ENCODE measurements at regions not wholly inside any gene's neighbourhood (a gene's known extent, or its start where the extent isn't known, plus 50 kb on each side); places are given as distances from the start of the nearest gene placed in this dataset.

DNA sequence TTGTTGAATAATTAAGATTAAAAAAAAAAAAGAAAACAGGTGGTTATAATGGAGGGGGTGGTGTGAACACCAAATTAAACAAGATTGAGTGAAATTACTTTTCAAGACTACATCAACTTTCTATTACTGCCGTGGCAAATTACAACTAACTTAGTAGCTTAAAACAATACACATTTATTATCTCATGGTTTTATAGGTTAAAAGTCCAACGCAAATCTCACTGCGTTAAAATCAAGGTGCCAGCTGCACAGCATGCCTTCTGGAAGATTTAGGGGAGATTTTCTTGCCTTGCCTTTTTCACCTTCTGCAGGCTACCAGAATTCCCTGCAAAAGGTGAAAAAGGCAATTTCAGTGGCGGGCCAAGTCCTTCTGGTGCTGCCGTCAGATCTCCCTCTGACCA, 58.5 kb downstream of the ATXN3L start:
- Histone ChIP-seq H3K27ac (ENCODE audit: low read depth, low read length) (no peak overlapping the region), H3K4me3 (ENCODE audit: insufficient read depth, low read length) (no peak overlapping the region), H3K4me1 (ENCODE audit: insufficient read depth, low read length) (no peaks in the 10 kb centered on the region)

DNA sequence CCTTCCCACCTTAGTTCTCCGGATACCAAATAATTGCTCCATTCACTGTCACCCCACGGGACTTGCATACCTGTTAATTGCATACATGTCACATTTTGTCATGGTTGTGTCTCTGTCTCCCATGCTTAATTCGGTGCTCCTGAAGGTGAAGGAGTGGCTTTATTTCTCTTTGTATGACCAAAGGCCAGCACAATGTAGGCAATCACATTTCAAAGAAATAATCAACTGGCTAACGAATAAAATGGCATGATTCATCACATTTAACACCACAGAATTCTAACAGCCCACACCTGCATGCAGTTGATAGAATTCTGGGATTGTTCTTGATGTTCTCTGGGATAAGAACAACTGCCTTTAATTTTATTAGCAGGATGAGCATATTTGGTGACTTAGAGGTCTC, 59.3 kb downstream of the ATXN3L start:
- TF ChIP-seq, protein P1, sequence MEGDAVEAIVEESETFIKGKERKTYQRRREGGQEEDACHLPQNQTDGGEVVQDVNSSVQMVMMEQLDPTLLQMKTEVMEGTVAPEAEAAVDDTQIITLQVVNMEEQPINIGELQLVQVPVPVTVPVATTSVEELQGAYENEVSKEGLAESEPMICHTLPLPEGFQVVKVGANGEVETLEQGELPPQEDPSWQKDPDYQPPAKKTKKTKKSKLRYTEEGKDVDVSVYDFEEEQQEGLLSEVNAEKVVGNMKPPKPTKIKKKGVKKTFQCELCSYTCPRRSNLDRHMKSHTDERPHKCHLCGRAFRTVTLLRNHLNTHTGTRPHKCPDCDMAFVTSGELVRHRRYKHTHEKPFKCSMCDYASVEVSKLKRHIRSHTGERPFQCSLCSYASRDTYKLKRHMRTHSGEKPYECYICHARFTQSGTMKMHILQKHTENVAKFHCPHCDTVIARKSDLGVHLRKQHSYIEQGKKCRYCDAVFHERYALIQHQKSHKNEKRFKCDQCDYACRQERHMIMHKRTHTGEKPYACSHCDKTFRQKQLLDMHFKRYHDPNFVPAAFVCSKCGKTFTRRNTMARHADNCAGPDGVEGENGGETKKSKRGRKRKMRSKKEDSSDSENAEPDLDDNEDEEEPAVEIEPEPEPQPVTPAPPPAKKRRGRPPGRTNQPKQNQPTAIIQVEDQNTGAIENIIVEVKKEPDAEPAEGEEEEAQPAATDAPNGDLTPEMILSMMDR (IDR thresholded peaks at IDR 0.05; ENCODE audit: extremely low read depth, low read depth, low read length): no peak
- no peaks in the 10 kb centered on the region for H4K20me1 ChIP-seq (ENCODE audit: insufficient read depth, low read length)

More for the DNA sequence above, 58.5 kb downstream of the ATXN3L start:
- H3K79me2 ChIP-seq (ENCODE audit: insufficient read depth, low read length): no peaks in the 10 kb centered on the region
- no peaks in the 10 kb centered on the region for H3K36me3 ChIP-seq (ENCODE audit: insufficient read depth, low read length)
- TF ChIP-seq, protein P1 (IDR thresholded peaks at IDR 0.05; ENCODE audit: extremely low read depth, low read depth, low read length): no peak
- H3K27me3 ChIP-seq (ENCODE audit: insufficient read depth, low read length): peaks cover 3% of the 10 kb centered on the region
- no peak for DNase-seq (ENCODE audit: insufficient read length, low spot score, missing footprints)
- no peak overlapping the region for H2AFZ ChIP-seq (ENCODE audit: low read length)
- no peaks in the 10 kb centered on the region for H4K20me1 ChIP-seq (ENCODE audit: insufficient read depth, low read length)
- H3K9me3 ChIP-seq (ENCODE audit: low read depth, low read length): no peaks in the 10 kb centered on the region
- H3K4me2 ChIP-seq (ENCODE audit: insufficient read depth, low read length): no peak overlapping the region

DNA sequence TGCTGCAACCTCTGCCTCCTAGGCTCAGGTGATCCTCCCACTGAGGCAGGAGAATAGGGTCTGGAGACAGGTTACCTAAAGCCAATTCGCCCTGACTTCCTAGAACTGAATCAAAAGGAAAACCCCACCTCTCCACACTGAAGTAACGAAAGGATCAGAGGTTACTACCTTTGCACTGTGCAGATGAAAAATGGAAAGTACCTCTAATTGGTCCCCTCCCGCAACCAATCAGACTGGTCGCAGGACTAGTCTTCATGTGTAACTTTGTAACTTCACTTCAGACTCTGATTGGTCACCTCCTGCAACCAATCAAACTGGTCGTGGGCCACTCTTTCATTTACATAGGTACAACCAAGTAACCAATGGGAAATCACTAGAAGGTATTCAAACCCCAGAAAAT, 61.1 kb downstream of the ATXN3L start:
- no peaks in the 10 kb centered on the region for H4K20me1 ChIP-seq (ENCODE audit: insufficient read depth, low read length)
- H3K4me1 ChIP-seq (ENCODE audit: insufficient read depth, low read length): no peaks in the 10 kb centered on the region
- H3K27me3 ChIP-seq (ENCODE audit: insufficient read depth, low read length): peaks cover 3% of the 10 kb centered on the region
- no peaks in the 10 kb centered on the region for H3K79me2 ChIP-seq (ENCODE audit: insufficient read depth, low read length)
- H3K4me2 ChIP-seq (ENCODE audit: insufficient read depth, low read length): no peak overlapping the region
- no peaks in the 10 kb centered on the region for H3K36me3 ChIP-seq (ENCODE audit: insufficient read depth, low read length)
- no peak overlapping the region for H2AFZ ChIP-seq (ENCODE audit: low read length)
- no peak overlapping the region for H3K27ac ChIP-seq (ENCODE audit: low read depth, low read length)
- DNase-seq (ENCODE audit: insufficient read length, low spot score, missing footprints): no peak
- H3K9me3 ChIP-seq (ENCODE audit: low read depth, low read length): no peaks in the 10 kb centered on the region
- no peak overlapping the region for H3K4me3 ChIP-seq (ENCODE audit: insufficient read depth, low read length)
- TF ChIP-seq, protein P1 (IDR thresholded peaks at IDR 0.05; ENCODE audit: extremely low read depth, low read depth, low read length): no peak

More for the DNA sequence above, 59.3 kb downstream of the ATXN3L start:
- no peaks in the 10 kb centered on the region for H3K4me1 ChIP-seq (ENCODE audit: insufficient read depth, low read length)
- no peak for DNase-seq (ENCODE audit: insufficient read length, low spot score, missing footprints)
- H3K27me3 ChIP-seq (ENCODE audit: insufficient read depth, low read length): peaks cover 3% of the 10 kb centered on the region
- no peak overlapping the region for H3K4me2 ChIP-seq (ENCODE audit: insufficient read depth, low read length)
- H3K4me3 ChIP-seq (ENCODE audit: insufficient read depth, low read length): no peak overlapping the region
- H3K9me3 ChIP-seq (ENCODE audit: low read depth, low read length): no peaks in the 10 kb centered on the region
- no peaks in the 10 kb centered on the region for H3K79me2 ChIP-seq (ENCODE audit: insufficient read depth, low read length)
- no peak overlapping the region for H2AFZ ChIP-seq (ENCODE audit: low read length)
- H3K36me3 ChIP-seq (ENCODE audit: insufficient read depth, low read length): no peaks in the 10 kb centered on the region
- no peak overlapping the region for H3K27ac ChIP-seq (ENCODE audit: low read depth, low read length)

DNA sequence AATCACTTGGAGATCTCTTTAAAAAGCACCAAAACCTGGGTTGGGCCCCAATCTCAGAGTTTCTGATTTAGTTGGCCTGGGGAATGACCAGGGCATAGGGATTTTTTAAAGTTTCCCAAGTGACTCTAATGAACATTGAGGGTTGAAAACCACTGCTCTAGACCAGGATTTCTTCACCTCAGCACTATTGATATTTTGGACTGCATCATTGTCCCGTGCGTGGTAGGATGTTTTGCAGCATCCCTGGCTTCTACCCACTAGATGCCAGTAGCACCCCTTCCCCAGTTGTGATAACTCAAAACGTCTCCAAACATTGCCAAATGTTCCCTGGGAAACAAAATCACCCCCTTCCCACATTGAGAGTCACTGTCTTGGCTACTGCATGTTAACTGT, 61.8 kb downstream of the ATXN3L start:
- Histone ChIP-seq H3K36me3 (ENCODE audit: insufficient read depth, low read length) (no peaks in the 10 kb centered on the region), H4K20me1 (ENCODE audit: insufficient read depth, low read length) (no peaks in the 10 kb centered on the region), H3K9me3 (ENCODE audit: low read depth, low read length) (no peaks in the 10 kb centered on the region), H3K4me1 (ENCODE audit: insufficient read depth, low read length) (no peaks in the 10 kb centered on the region), H3K27me3 (ENCODE audit: insufficient read depth, low read length) (peaks cover 3% of the 10 kb centered on the region), H2AFZ (ENCODE audit: low read length) (no peak overlapping the region), H3K4me2 (ENCODE audit: insufficient read depth, low read length) (no peak overlapping the region), H3K79me2 (ENCODE audit: insufficient read depth, low read length) (no peaks in the 10 kb centered on the region), H3K4me3 (ENCODE audit: insufficient read depth, low read length) (no peak overlapping the region), H3K27ac (ENCODE audit: low read depth, low read length) (no peak overlapping the region)
- no peak for DNase-seq (ENCODE audit: insufficient read length, low spot score, missing footprints)
- TF ChIP-seq, protein P1 (IDR thresholded peaks at IDR 0.05; ENCODE audit: extremely low read depth, low read depth, low read length): no peak
